GM23338 (cell line): ENCODE measurements at regions not wholly inside any gene's neighbourhood (a gene's known extent, or its start where the extent isn't known, plus 50 kb on each side); places are given as distances from the start of the nearest gene placed in this dataset.

Experiments
- CREB1 ChIP-seq: fragments of 250-450 bp; sonication (Bioruptor Pico); IDR thresholded peaks from 2 replicates; pipeline ENCODE4 v1.5.0; 2020; ENCODE audit warnings: low read depth, mild to moderate bottlenecking, moderate library complexity
- NANOG ChIP-seq: IDR thresholded peaks from 2 replicates; pipeline ENCODE4 v1.6.1; 2016; ENCODE audit warnings: antibody characterized with exemption, borderline replicate concordance
- POLR2AphosphoS5 ChIP-seq: IDR thresholded peaks from 2 replicates; pipeline ENCODE4 v1.6.1; 2016; ENCODE audit warnings: antibody characterized with exemption, low read depth
- REST ChIP-seq: IDR thresholded peaks from one replicate; pipeline ENCODE4 v1.6.1; 2018; ENCODE audit warnings: antibody characterized with exemption; ENCODE audit not compliant: unreplicated experiment
- ZNF331 ChIP-seq: fragments of 250-450 bp; sonication (Bioruptor Pico); IDR thresholded peaks from 2 replicates; pipeline ENCODE4 v1.5.0; 2020; ENCODE audit warnings: low read depth, mild to moderate bottlenecking, moderate library complexity
- TF ChIP-seq, protein P1 (sequence below), 2 experiments: fragments of 200-600 bp in 1 of 2; sonication (generic) in 1 of 2; conservative IDR thresholded peaks; 2 replicates each; pipeline versions ENCODE4 v1.5.1 to v1.6.1; 2016 to 2017; ENCODE audit warnings: antibody characterized with exemption in 2 of 2, low read depth in 2 of 2, mild to moderate bottlenecking in 2 of 2, moderate library complexity in 1 of 2

GRCh38 chr10:93147281-93147680, 73.6 kb downstream of the CYP26A1 start:
- TF ChIP-seq, protein P1, sequence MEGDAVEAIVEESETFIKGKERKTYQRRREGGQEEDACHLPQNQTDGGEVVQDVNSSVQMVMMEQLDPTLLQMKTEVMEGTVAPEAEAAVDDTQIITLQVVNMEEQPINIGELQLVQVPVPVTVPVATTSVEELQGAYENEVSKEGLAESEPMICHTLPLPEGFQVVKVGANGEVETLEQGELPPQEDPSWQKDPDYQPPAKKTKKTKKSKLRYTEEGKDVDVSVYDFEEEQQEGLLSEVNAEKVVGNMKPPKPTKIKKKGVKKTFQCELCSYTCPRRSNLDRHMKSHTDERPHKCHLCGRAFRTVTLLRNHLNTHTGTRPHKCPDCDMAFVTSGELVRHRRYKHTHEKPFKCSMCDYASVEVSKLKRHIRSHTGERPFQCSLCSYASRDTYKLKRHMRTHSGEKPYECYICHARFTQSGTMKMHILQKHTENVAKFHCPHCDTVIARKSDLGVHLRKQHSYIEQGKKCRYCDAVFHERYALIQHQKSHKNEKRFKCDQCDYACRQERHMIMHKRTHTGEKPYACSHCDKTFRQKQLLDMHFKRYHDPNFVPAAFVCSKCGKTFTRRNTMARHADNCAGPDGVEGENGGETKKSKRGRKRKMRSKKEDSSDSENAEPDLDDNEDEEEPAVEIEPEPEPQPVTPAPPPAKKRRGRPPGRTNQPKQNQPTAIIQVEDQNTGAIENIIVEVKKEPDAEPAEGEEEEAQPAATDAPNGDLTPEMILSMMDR (conservative IDR thresholded peaks at IDR 0.05; ENCODE audit: low read depth in 2 of 2), result no peak
- TF ChIP-seq POLR2AphosphoS5 (no peak), REST (no peak), ZNF331 (CRISPR knock-in tag) (no peak), NANOG (no peak), CREB1 (CRISPR knock-in tag) (no peak)
